ENCODE measurements at regions not wholly inside any gene's neighbourhood (a gene's known extent, or its start where the extent isn't known, plus 50 kb on each side); places are given as distances from the start of the nearest gene placed in this dataset.

DNA sequence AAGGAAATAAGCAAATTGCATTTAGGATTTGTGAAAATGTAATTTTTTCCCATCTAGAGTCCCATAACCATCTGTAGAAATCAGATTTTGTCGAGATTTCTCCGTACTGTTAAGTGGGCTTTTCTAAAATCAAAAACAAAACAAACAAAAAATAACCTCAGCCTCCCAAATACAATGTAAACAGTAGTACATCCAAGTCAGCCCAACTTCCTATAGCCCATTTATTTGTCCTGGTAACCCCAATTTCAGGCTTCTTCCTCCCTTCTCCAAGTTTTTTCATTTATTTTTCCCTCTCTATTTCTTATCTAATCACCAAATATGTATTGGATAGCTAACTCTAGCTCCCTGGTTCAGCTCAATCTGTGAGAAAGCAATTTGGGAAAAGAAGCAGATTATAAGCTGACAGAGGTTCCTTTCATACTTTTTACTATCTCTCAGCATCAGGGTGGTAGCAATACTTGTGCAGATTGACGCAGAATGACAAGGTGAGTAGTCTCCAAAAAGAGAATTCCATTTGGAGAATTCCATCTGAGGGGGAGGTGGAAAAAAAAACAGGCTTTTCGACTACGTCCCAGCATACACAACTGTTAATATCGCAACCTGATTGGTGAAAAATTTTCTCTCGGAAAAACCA, 132.6 kb upstream of the BTN3A2 start:
- no peak for TF ChIP-seq CTCF (IDR thresholded peaks at IDR 0.05)
- TF ChIP-seq POLR2A (IDR thresholded peaks at IDR 0.05) = no peak
